Activated T-helper 1 cell treated with Interleukin-2 at 50 U/mL for 16 hours (primary cell): ENCODE measurements at regions not wholly inside any gene's neighbourhood (a gene's known extent, or its start where the extent isn't known, plus 50 kb on each side); places are given as distances from the start of the nearest gene placed in this dataset.
"Not testable (repeated sequence)": the region's sequence is repeated elsewhere in the genome, so short reads cannot be mapped to it uniquely, and the experiment has no call there.

Experiments used
- DNase-seq: peaks from one replicate; pipeline ENCODE4 v3.0.0-alpha.2; 2020; ENCODE audit warnings: low read depth

DNA sequence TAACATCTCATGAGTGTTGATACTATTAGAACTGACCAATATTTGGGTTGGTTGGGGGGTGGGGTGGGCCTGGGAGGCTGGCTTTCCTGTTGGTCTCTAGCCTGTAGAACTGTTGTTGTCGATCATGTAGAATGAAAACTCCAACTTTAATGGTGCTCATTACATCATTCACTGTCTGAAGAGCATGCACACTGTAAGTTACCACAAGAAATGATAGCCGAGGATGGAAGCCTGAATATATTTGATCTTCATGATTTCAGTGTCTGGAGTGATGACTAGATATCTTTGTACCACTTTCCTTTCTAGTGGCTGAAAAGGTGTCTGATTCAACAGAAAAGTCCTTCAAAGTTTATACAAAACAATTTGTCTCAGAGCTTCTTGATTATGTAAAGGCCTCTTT is 123.6 kb downstream of the XCL2 start:
- DNase-seq, result no peak

DNA sequence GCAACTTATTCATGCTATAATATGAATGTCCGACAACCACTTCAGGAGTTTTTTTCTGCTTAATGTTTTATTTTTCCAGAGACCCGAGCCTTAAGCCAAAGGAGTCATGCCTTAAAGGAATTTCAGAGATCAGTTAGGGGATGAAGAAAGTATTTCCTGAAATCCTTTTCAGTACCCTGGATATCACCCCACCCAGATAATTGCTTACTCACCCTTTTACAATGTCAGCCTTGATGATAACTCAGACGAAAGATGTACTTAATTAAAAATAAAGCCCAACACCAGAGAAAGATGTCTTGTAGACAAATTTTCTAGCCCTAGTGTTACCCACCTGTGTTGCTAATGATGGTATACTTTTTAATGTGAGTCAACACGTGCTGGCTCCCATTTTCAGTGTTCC is 124.1 kb downstream of the XCL2 start:
- no peak for DNase-seq

DNA sequence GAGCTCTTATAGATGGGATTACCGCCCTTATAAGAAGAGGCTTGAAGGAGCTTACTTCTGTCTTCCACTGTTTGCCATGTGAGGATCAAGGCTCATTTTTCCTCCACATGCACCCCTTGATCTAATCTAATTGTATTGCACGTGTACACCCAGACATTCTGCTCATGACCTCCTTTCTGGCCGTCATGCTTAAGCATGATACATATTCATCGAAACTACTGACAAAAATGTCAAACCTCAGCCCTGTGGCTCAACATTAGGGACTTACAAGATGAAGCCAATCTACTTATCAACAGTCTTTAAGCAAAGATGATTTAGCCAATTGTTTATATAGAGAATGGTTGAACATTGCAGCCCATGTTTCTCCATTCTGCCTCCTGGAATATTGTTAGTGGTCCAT is 127.6 kb downstream of the XCL2 start:
- DNase-seq, result no peak

- DNase-seq, result no peak
Measured at GRCh38 chr1:168414914-168415313, 128.9 kb downstream of the XCL2 start.

DNA sequence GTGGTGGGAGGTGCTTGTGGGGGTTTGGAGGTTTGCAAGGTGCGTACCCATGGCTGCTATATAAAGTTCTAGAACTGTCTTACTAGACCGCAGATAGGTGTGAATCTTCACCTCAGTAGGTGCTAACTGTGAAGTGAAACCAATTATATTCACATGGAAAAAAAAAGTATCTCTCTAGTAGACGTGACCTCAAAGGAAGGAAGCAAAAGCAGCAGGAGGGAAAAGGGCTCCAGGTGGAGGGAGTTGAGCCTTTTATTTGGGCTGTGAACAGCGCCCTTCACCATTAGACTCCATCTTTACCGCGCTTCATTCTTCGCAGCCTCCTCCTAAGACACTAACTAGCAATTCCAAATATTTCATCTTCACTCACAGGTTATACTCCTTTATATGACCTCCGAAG is 129.8 kb downstream of the TBX19 start:
- DNase-seq, result no peak

DNA sequence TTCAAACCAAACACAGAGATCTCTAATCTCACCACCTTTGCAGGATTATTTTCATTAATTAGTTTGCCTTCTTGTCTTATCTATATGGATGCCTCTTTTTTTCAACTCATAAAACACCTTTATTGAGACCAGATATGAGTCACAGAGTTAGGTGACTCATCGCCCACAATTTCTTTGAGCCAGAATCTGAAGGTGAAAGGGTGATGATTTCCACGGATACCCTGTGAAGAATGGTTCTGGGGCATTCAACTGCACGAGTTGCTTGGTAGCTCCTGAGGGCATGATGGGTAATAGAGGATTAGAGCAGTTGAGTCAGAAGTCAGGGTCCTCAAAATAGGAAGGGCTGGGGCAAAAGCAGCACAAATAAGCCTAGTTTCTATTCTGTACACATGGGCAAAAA is 128.2 kb downstream of the TBX19 start:
- DNase-seq, result peak; percentile 34

DNA sequence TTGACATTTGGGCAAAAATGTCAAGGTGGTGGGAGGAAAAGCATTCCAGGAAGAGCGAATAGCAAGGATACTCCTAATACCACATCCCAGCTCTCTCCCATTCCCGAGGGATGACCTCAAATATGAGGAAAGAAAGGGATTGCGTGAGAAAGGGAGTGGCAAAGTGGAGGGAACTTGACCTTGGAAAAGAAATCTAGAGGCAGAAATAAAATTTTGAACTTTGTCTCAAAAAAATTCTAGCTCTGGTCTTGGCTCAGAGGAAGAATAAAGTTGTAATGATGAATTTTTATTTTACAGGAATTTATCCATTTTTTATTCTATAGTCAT is 127.8 kb downstream of the TBX19 start:
- no peak for DNase-seq

GRCh38 chr1:168407832-168408538 is 127.3 kb downstream of the TBX19 start:
- no peak for DNase-seq

GRCh38 chr1:168405906-168406549 is 125.4 kb downstream of the TBX19 start:
- DNase-seq, result no peak

DNA sequence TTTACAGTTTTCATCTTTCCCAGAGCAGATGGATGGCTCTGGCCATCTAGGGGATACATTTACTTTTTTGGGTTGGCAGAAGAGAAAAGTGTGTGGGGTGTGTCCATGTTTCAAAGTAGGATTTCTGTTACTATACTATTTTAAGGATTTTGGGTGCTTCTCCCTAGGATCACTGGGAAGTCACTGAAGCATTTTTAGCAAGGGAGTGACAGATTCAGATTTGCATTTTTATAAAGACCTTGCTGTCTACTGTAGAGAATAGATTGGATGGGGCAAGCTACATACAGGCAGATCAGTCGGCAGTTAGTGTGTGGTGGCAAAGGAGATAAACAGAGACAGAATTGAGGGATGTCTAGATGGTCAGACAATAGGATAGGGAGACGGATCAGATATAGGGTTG is 122.5 kb downstream of the TBX19 start:
- no peak for DNase-seq

DNA sequence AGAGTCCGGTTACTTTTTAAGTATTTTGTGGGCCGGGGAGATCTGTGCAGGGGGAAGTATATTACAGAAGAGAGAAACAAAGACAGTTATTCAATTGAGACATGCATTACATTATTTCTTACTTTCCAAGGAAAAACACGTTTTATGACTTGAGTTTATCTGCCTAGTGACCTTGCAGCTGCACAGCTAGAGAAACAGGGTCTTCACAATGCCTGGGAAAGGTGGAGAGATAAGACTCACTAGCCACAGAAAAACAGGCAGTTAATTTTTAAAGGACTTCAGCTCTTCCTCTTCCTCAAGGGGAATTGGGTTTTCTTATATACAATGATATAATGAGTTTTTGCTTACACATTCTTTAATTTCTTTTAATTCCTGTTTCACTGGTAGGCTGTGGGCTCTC is 121.8 kb downstream of the TBX19 start:
- DNase-seq, result not testable (repeated sequence)

DNA sequence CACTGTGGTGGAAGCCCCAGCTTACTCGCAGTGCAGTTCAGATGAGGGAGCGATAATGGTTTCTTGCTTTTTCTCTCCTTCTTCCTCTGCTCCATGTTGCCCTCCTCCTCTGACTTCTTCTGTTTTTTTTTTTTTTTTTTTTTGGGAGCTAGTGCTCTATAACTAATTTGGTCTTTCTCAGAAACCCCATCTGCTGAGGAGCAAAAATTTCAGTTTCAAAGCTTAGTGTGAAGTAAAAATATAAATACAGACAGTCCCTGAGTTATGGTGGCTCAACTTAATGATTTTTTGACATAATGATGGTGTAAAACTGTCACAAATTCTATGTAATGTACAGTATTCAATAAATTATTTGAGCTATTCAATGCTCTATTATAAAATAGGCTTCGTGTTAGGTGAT is 120.7 kb downstream of the TBX19 start:
- DNase-seq, result no peak

DNA sequence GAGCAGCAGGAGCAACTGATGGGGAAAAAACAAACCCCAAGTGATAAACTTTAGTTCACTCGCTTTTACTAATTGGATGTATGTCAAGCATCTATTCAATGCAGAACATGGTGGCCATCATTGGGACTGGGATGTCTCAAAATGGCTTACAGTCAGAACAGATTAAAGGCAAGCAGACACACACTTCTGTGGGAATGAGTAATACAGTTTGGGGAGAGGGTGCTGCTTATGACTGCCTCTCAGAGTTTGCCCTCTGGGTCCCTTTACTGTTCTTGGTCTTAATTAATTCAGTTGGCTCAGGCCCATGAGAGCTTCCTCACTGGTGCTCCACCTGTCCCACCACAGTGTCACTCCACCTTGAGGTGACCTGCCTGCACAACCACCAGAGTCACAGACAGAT is 119.5 kb downstream of the TBX19 start:
- no peak for DNase-seq

GRCh38 chr1:168397806-168398205 is 117.1 kb downstream of the TBX19 start:
- DNase-seq, result no peak

GRCh38 chr1:168396940-168397684 is 116.4 kb downstream of the TBX19 start:
- no peak for DNase-seq

- DNase-seq, result no peak
Measured at GRCh38 chr1:168396508-168396907, 115.8 kb downstream of the TBX19 start.

GRCh38 chr1:168394858-168395257 is 114.2 kb downstream of the TBX19 start:
- no peak for DNase-seq

DNA sequence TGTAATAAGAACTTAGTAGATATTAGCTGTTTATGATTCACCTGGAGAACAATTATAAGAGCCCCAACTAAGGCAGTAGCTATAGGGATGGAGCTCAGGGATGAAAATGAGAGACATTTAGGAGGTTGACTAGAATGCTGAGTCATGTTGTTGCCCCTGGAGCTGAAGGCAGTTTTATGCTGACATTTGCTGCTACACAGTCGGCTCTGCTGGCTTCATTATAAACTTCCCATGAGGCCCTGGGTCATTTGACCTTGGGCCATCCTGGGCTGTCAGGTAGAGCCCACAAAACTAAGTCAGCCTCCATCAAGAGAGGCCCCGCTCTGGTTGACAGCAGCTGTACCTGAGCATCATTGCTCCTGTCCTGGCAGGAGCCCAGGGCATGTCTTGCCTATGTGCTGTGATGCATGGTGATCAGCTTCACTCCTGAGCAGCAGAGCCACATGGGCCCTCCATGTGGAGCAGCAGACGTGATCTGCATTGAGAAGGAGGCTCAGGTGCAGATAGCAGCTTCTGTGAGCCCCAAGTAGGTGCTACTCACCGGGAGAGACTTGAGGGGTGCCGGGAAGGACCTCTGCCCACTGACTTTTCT is 112.4 kb downstream of the TBX19 start:
- no peak for DNase-seq

DNA sequence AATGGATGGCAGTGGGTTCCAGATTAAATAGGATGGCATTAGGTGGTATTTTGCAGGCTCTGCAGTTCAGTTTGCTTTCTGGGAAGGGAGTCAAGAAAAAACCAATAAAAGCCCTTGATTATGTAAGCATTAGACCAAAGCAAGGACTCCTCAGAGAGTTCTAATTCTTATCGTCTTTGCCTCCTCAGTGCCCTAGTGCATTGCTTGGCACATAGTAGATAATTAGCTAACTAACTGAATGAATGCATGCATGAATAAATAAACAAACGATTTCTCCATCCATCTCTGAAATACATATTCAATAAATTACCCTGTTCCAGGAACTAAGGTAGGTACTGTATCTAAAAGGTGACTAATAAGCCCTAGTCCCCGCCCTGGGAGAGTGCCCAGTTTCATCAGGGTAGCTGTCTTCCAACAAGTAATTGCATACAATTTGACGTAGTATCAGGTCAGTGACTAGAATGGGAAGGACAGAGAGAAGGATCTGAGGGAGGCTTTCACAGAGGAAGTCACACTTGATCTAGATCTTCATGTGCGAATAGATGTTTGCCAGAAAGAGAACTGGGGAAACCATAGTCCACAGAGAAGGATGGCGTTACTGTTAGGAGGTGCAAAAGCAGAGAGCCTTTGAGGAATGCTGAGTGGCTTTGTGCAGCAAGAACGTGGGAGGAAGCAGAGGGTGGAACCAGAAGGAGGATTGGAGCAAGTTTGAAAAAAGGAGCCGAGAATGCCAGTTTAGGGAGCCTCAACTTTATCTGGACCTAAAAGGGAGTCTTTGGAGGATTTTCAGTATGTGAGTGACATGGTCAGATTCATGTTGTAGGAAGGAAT is 111.4 kb downstream of the TBX19 start:
- no peak for DNase-seq

- DNase-seq, result no peak
Measured at GRCh38 chr1:168390271-168390670, 109.6 kb downstream of the TBX19 start.

DNA sequence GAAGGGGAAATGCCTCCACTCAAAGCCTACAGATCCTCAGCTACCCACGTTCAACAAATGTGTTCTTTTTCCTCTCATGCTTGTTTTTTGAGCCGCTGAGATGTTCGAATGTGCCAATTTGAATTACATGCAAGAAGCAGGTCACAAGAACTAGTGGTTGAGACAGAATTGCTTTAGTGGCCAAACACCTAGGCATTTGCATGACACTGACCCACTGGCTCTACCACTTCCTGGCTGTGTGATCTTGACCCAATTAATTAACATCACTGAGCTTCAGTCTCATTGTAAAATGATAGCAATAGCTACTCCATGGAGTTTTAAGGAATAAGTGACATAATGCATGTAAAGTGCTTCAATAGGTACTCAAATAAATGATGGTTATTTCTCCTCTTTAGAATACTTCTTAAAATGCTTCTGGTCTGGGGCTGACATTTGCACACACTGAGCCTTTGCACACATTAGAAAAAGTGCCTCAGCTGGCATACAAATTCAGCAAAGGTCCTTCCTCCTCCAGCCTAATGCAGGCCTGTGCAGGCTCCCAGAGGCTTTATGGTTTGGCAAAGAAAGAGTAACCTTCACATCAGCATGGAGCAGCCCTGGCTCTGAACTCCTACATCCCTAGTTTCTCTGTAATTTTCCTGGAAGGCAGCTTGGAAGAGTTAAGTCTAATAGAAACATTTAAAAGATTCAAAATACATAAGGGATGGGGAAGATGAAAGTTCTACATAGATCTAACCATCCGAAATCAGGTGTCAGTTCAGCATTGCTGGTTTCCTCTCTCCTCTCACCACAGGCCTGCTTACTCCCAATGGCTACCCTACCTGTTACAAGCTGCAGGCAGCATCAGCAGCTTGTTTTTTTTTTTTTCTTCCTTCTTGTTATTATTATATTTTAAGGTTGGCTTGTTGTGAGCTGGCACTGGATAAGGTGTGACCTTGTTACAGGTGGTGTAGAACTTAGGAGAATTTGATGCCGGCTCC is 107.4 kb downstream of the TBX19 start:
- no peak for DNase-seq
